ENCODE measurements at regions not wholly inside any gene's neighbourhood (a gene's known extent, or its start where the extent isn't known, plus 50 kb on each side); places are given as distances from the start of the nearest gene placed in this dataset.
"Not testable (repeated sequence)": the region's sequence is repeated elsewhere in the genome, so short reads cannot be mapped to it uniquely, and the experiment has no call there.

- Histone ChIP-seq H2AFZ (ENCODE audit: low read length) (no peak overlapping the region), H3K9me3 (ENCODE audit: insufficient read depth in 2 of 2, low read depth in 1 of 2, low read length in 1 of 2) (no peaks in the 10 kb centered on the region), H2BK5ac (ENCODE audit: low read depth, low read length) (no peak overlapping the region), H3K23me2 (ENCODE audit: low read depth, low read length) (no peaks in the 10 kb centered on the region), H3K27me3 (replicated peaks in 1 of 4; ENCODE audit: control insufficient read depth in 3 of 4, extremely low read depth in 1 of 4, insufficient read depth in 3 of 4, low read length in 3 of 4) (no peaks in the 10 kb centered on the region), H3K4me2 (ENCODE audit: insufficient read depth in 1 of 2, low read depth in 2 of 2, low read length in 2 of 2) (no peak overlapping the region), H3K14ac (ENCODE audit: insufficient read length) (no peak overlapping the region), H4K20me1 (replicated peaks in 1 of 2; ENCODE audit: control insufficient read depth in 1 of 2, insufficient read depth in 2 of 2, low read length in 2 of 2) (no peaks in the 10 kb centered on the region), H2BK120ac (replicated peaks; ENCODE audit: low read depth, low read length) (no peak overlapping the region), H4K5ac (ENCODE audit: insufficient read length, low read depth, low read length) (no peak overlapping the region), H3K79me2 (ENCODE audit: control insufficient read depth in 1 of 2, insufficient read depth in 2 of 2, low read length in 2 of 2) (no peaks in the 10 kb centered on the region), H3K4me3 (ENCODE audit: extremely low read depth in 1 of 4, insufficient read depth in 2 of 4, low read depth in 3 of 4, low read length in 4 of 4) (no peak overlapping the region), H3K9ac (replicated peaks in 1 of 4; ENCODE audit: extremely low read depth in 1 of 4, low read depth in 3 of 4, low read length in 3 of 4) (no peak overlapping the region), H3K36me3 (ENCODE audit: control insufficient read depth in 2 of 4, insufficient read depth in 4 of 4, low read length in 3 of 4) (no peaks in the 10 kb centered on the region), H2BK15ac (ENCODE audit: low read length) (no peak overlapping the region), H2AK5ac (ENCODE audit: low read depth, low read length) (no peak overlapping the region), H3K4me1 (replicated peaks in 1 of 4; ENCODE audit: control insufficient read depth in 3 of 4, insufficient read depth in 4 of 4, low read length in 3 of 4) (no peaks in the 10 kb centered on the region), H3K27ac (ENCODE audit: low read depth, low read length) (no peak overlapping the region), H3K56ac (replicated peaks; ENCODE audit: insufficient read length, low read depth, low read length) (no peak overlapping the region), H3K18ac (ENCODE audit: extremely low read depth, low read length) (no peak overlapping the region), H4K8ac (ENCODE audit: extremely low read depth, insufficient read depth, low read length) (no peak overlapping the region), H2BK20ac (ENCODE audit: low read length) (no peak overlapping the region), H3K79me1 (ENCODE audit: low read depth, low read length) (no peaks in the 10 kb centered on the region), H3K4ac (replicated peaks; ENCODE audit: insufficient read length, low read depth, low read length) (no peak overlapping the region), H4K91ac (replicated peaks; ENCODE audit: insufficient read length, low read length) (no peak overlapping the region), H2BK12ac (ENCODE audit: low read depth, low read length) (no peak overlapping the region), H3K23ac (ENCODE audit: insufficient read length) (no peak overlapping the region)
- no peak for TF ChIP-seq TBP (IDR thresholded peaks at IDR 0.05; ENCODE audit: low read depth, low read length)
- ChIA-PET POLR2A (ENCODE audit: partially characterized antibody) (no interaction called here), CTCF (ENCODE audit: partially characterized antibody) (interaction anchor here (0.6 to 1.8 kb wide), 2 partner anchors 54 to 254 kb away, joined by 3 to 4 read pairs; no protein-coding TSS in a partner anchor)
- 100% methylated on average over 2 of the region's 2 CpGs; no CpG with 5 or more reads in 1 of the 2 experiments for WGBS, 2 experiments (ENCODE audit: extremely low coverage in 1 of 2, insufficient coverage in 1 of 2, insufficient read length in 1 of 2, insufficient replicate concordance in 2 of 2, low coverage in 1 of 2, low lambda C conversion rate in 2 of 2, missing lambda C conversion rate in 1 of 2)
- DNase-seq (ENCODE audit: low read depth in 1 of 2, low spot score in 2 of 2) (no peak), FAIRE-seq (no peak)
These were observed 310.5 kb downstream of the DMAC1 start for GRCh38 chr9:7489036-7489435.

GRCh38 chr9:7484014-7484413 lies 315.6 kb downstream of the DMAC1 start:
- H4K5ac ChIP-seq (ENCODE audit: insufficient read length, low read depth, low read length); H2BK120ac ChIP-seq (replicated peaks; ENCODE audit: low read depth, low read length); H4K91ac ChIP-seq (replicated peaks; ENCODE audit: insufficient read length, low read length); H3K79me2 ChIP-seq (ENCODE audit: control insufficient read depth in 1 of 2, insufficient read depth in 2 of 2, low read length in 2 of 2); H3K4me2 ChIP-seq (ENCODE audit: insufficient read depth in 1 of 2, low read depth in 2 of 2, low read length in 2 of 2); H2AK5ac ChIP-seq (ENCODE audit: low read depth, low read length); H3K23me2 ChIP-seq (ENCODE audit: low read depth, low read length); H3K4me1 ChIP-seq (replicated peaks in 1 of 4; ENCODE audit: control insufficient read depth in 3 of 4, insufficient read depth in 4 of 4, low read length in 3 of 4); H3K23ac ChIP-seq (ENCODE audit: insufficient read length); H3K27me3 ChIP-seq (replicated peaks in 1 of 4; ENCODE audit: control insufficient read depth in 3 of 4, extremely low read depth in 1 of 4, insufficient read depth in 3 of 4, low read length in 3 of 4); H2BK5ac ChIP-seq (ENCODE audit: low read depth, low read length); H2BK12ac ChIP-seq (ENCODE audit: low read depth, low read length); H3K9ac ChIP-seq (replicated peaks in 1 of 4; ENCODE audit: extremely low read depth in 1 of 4, low read depth in 3 of 4, low read length in 3 of 4); H2BK20ac ChIP-seq (ENCODE audit: low read length); H3K36me3 ChIP-seq (ENCODE audit: control insufficient read depth in 2 of 4, insufficient read depth in 4 of 4, low read length in 3 of 4); H3K14ac ChIP-seq (ENCODE audit: insufficient read length); H3K27ac ChIP-seq (ENCODE audit: low read depth, low read length); H2AFZ ChIP-seq (ENCODE audit: low read length); H3K4me3 ChIP-seq (ENCODE audit: extremely low read depth in 1 of 4, insufficient read depth in 2 of 4, low read depth in 3 of 4, low read length in 4 of 4); POLR2A ChIA-PET (ENCODE audit: partially characterized antibody); H4K8ac ChIP-seq (ENCODE audit: extremely low read depth, insufficient read depth, low read length); FAIRE-seq; H3K56ac ChIP-seq (replicated peaks; ENCODE audit: insufficient read length, low read depth, low read length); H3K4ac ChIP-seq (replicated peaks; ENCODE audit: insufficient read length, low read depth, low read length); H3K18ac ChIP-seq (ENCODE audit: extremely low read depth, low read length); H3K9me3 ChIP-seq (ENCODE audit: insufficient read depth in 2 of 2, low read depth in 1 of 2, low read length in 1 of 2); H2BK15ac ChIP-seq (ENCODE audit: low read length); H3K79me1 ChIP-seq (ENCODE audit: low read depth, low read length); H4K20me1 ChIP-seq (replicated peaks in 1 of 2; ENCODE audit: control insufficient read depth in 1 of 2, insufficient read depth in 2 of 2, low read length in 2 of 2); DNase-seq (ENCODE audit: low read depth in 1 of 2, low spot score in 2 of 2): not testable (repeated sequence)
- 75% methylated on average over 1 of the region's 1 CpG; no CpG with 5 or more reads in 1 of the 2 experiments for WGBS, 2 experiments (ENCODE audit: extremely low coverage in 1 of 2, insufficient coverage in 1 of 2, insufficient read length in 1 of 2, insufficient replicate concordance in 2 of 2, low coverage in 1 of 2, low lambda C conversion rate in 2 of 2, missing lambda C conversion rate in 1 of 2)
- CTCF ChIA-PET (ENCODE audit: partially characterized antibody) = interaction anchor here (1.4 kb wide), 1 partner anchor 8 kb away, joined by 3 read pairs; no protein-coding TSS in a partner anchor

All from H1 (cell line).